A549 (cell line): ENCODE measurements at regions not wholly inside any gene's neighbourhood (a gene's known extent, or its start where the extent isn't known, plus 50 kb on each side); places are given as distances from the start of the nearest gene placed in this dataset.

ENCODE experiments used
- ATAC-seq, 2 experiments: fragments of 200-7000 bp in 1 of 2; fragments of >200 bp in 1 of 2; cut with Nextera tagmentation in 1 of 2; cut with Tn5 transposase in 1 of 2; 3 replicates each; pipeline versions ENCODE4 v1.8.0 to v1.9.1; 2018 to 2020; ENCODE audit warnings: mild to moderate bottlenecking in 1 of 2, moderate library complexity in 1 of 2
- CTCF ChIA-PET: fragments of 300-600 bp; sonication (Branson Sonifier 250); formaldehyde crosslinking; extraction: SDS; loops from one replicate; lab custom pipeline; 2021; ENCODE audit warnings: antibody characterized with exemption, inconsistent platforms; lab: Yijun Ruan, JAX
- POLR2A ChIA-PET: fragments of 350-600 bp; formaldehyde crosslinking; extraction: SDS; loops from one replicate; lab custom pipeline; 2021; ENCODE audit warnings: antibody characterized with exemption, inconsistent platforms; lab: Yijun Ruan, JAX
- DNase-seq, 2 experiments: peaks; one replicate each; pipeline versions ENCODE4 v3.0.0 to v3.0.0-alpha.2; 2011 to 2016; ENCODE audit warnings: low read depth in 1 of 2, low spot score in 1 of 2
- FAIRE-seq: peaks from 2 replicates; lab custom pipeline; 2011; peaks lifted over from hg19 to GRCh38; lab: Jason Lieb, UNC
- H3K27ac ChIP-seq, 2 experiments: fragments of >200 bp; sonication (Bioruptor Twin); formaldehyde crosslinking; 3 replicates each; pipeline ENCODE4 v1.5.1; 2016 to 2017
- H3K4me1 ChIP-seq: fragments of >200 bp; sonication (Bioruptor Twin); formaldehyde crosslinking; 3 replicates; pipeline ENCODE4 v1.6.1; 2016
- H3K4me2 ChIP-seq: fragments of >200 bp; sonication (Bioruptor Twin); formaldehyde crosslinking; 3 replicates; pipeline ENCODE4 v1.6.1; 2016
- H3K4me3 ChIP-seq: fragments of >200 bp; sonication (Bioruptor Twin); formaldehyde crosslinking; 3 replicates; pipeline ENCODE4 v1.5.1; 2016
- H3K9me3 ChIP-seq: fragments of >200 bp; sonication (Bioruptor Twin); formaldehyde crosslinking; 3 replicates; pipeline ENCODE4 v1.6.1; 2016
- CBX2 ChIP-seq: fragments of 200-600 bp; sonication (generic); IDR thresholded peaks from 2 replicates; pipeline ENCODE4 v1.6.1; 2016; ENCODE audit warnings: low read depth, mild to moderate bottlenecking, borderline replicate concordance
- CBX8 ChIP-seq: fragments of 200-600 bp; sonication (generic); IDR thresholded peaks from 2 replicates; pipeline ENCODE4 v1.6.1; 2016
- CEBPB ChIP-seq, 2 experiments: fragments of >200 bp in 1 of 2; sonication (Bioruptor Twin) in 1 of 2; formaldehyde crosslinking in 1 of 2; IDR thresholded peaks; 2 replicates each; pipeline ENCODE4 v1.6.1; 2012 to 2016
- CHD2 ChIP-seq: fragments of 150-350 bp; IDR thresholded peaks from 2 replicates; pipeline ENCODE4 v1.6.1; 2014; ENCODE audit warnings: low read length; ENCODE audit not compliant: partially characterized antibody
- EHF ChIP-seq: fragments of 250-450 bp; sonication (Bioruptor Pico); IDR thresholded peaks from 2 replicates; pipeline ENCODE4 v1.5.0; 2020; ENCODE audit warnings: mild to moderate bottlenecking
- FOSB ChIP-seq: fragments of 250-450 bp; sonication (Bioruptor Pico); IDR thresholded peaks from 2 replicates; pipeline ENCODE4 v1.5.0; 2020; ENCODE audit warnings: mild to moderate bottlenecking, moderate library complexity
- FOXS1 ChIP-seq: fragments of 250-450 bp; sonication (Bioruptor Pico); IDR thresholded peaks from 2 replicates; pipeline ENCODE4 v1.5.0; 2020; ENCODE audit warnings: mild to moderate bottlenecking, moderate library complexity
- HDAC2 ChIP-seq: fragments of 200-600 bp; sonication (generic); IDR thresholded peaks from 2 replicates; pipeline ENCODE4 v1.6.1; 2016
- HOXB13 ChIP-seq: fragments of 250-450 bp; sonication (Bioruptor Pico); IDR thresholded peaks from 2 replicates; pipeline ENCODE4 v1.5.0; 2020; ENCODE audit warnings: low read depth, mild to moderate bottlenecking, moderate library complexity
- JUNB ChIP-seq: fragments of >200 bp; sonication (Bioruptor Twin); formaldehyde crosslinking; IDR thresholded peaks from 2 replicates; pipeline ENCODE4 v1.6.1; 2016
- PHF8 ChIP-seq: fragments of 200-600 bp; sonication (generic); IDR thresholded peaks from 2 replicates; pipeline ENCODE4 v1.6.1; 2016; ENCODE audit warnings: low read depth, mild to moderate bottlenecking, antibody characterized with exemption, moderate library complexity, borderline replicate concordance
- RNF2 ChIP-seq: fragments of 200-600 bp; sonication (generic); IDR thresholded peaks from 2 replicates; pipeline ENCODE4 v1.6.1; 2016; ENCODE audit warnings: low read depth, mild to moderate bottlenecking, antibody characterized with exemption, moderate library complexity, borderline replicate concordance
- TP53 ChIP-seq: fragments of 250-450 bp; sonication (Bioruptor Pico); IDR thresholded peaks from 2 replicates; pipeline ENCODE4 v1.5.0; 2021; ENCODE audit warnings: mild to moderate bottlenecking, moderate library complexity
- ZC3H11A ChIP-seq: fragments of 450-650 bp; IDR thresholded peaks from 2 replicates; pipeline ENCODE4 v1.6.1; 2014; ENCODE audit warnings: antibody characterized with exemption, mild to moderate bottlenecking
- ZFP36 ChIP-seq: fragments of 450-650 bp; IDR thresholded peaks from 2 replicates; pipeline ENCODE4 v1.6.1; 2014; ENCODE audit warnings: borderline replicate concordance; ENCODE audit not compliant: partially characterized antibody
- ZSCAN20 ChIP-seq: fragments of 250-450 bp; sonication (Bioruptor Pico); IDR thresholded peaks from 2 replicates; pipeline ENCODE4 v1.8.0; 2022; ENCODE audit warnings: mild to moderate bottlenecking, moderate library complexity
- WGBS: methylation state at CpG from one replicate; pipeline ENCODE4 v1.1.6; 2017; ENCODE audit errors: missing lambda C conversion rate; 5-methylcytosine and 5-hydroxymethylcytosine counted together
- TF ChIP-seq, protein P1 (sequence below): fragments of >200 bp; sonication (Bioruptor Twin); formaldehyde crosslinking; IDR thresholded peaks from 3 replicates; pipeline ENCODE4 v1.6.1; 2016
- TF ChIP-seq, protein P2 (sequence below): IDR thresholded peaks from 2 replicates; pipeline ENCODE4 v1.6.1; 2012
- TF ChIP-seq, protein P3 (sequence below): fragments of 450-650 bp; IDR thresholded peaks from 2 replicates; pipeline ENCODE4 v1.6.1; 2014; ENCODE audit warnings: antibody characterized with exemption
- TF ChIP-seq, protein P4 (sequence below): fragments of 150-350 bp; IDR thresholded peaks from 2 replicates; pipeline ENCODE4 v1.6.1; 2014; ENCODE audit warnings: low read depth, mild to moderate bottlenecking, low read length

DNA sequence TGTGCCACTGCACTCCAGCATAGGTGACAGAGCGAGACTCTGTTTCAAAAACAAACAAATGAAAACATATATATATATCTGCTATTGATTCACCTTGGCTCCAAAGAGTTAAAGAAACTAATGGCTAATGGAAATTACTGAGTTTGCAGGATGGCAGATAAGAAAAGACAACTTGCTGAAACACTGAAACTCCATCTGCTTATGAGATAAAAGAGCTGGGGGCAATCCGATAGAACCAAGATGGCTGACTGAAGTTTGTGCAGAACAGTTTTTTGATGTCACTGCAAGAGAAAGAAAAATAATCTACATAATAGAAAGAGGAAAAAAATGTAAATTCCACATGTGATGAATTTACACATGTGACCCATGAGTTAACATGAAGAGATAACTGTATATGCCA lies 88.2 kb downstream of the LRATD1 start:
- no peak overlapping the region for H3K4me3 ChIP-seq
- TF ChIP-seq CHD2 = no peak
- TF ChIP-seq CBX2 = no peak
- no peak for TF ChIP-seq CBX8
- no peak for TF ChIP-seq FOXS1
- TF ChIP-seq, protein P1, sequence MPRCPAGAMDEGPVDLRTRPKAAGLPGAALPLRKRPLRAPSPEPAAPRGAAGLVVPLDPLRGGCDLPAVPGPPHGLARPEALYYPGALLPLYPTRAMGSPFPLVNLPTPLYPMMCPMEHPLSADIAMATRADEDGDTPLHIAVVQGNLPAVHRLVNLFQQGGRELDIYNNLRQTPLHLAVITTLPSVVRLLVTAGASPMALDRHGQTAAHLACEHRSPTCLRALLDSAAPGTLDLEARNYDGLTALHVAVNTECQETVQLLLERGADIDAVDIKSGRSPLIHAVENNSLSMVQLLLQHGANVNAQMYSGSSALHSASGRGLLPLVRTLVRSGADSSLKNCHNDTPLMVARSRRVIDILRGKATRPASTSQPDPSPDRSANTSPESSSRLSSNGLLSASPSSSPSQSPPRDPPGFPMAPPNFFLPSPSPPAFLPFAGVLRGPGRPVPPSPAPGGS = no peak
- no peak for TF ChIP-seq FOSB (CRISPR knock-in tag)
- no peak for TF ChIP-seq HOXB13 (CRISPR knock-in tag)
- TF ChIP-seq HDAC2 = no peak
- no peak for TF ChIP-seq ZFP36
- TF ChIP-seq, protein P2, sequence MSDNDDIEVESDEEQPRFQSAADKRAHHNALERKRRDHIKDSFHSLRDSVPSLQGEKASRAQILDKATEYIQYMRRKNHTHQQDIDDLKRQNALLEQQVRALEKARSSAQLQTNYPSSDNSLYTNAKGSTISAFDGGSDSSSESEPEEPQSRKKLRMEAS = no peak
- TF ChIP-seq EHF (CRISPR knock-in tag) = no peak
- TF ChIP-seq, protein P3, sequence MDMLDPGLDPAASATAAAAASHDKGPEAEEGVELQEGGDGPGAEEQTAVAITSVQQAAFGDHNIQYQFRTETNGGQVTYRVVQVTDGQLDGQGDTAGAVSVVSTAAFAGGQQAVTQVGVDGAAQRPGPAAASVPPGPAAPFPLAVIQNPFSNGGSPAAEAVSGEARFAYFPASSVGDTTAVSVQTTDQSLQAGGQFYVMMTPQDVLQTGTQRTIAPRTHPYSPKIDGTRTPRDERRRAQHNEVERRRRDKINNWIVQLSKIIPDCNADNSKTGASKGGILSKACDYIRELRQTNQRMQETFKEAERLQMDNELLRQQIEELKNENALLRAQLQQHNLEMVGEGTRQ = no peak
- TF ChIP-seq, protein P4, sequence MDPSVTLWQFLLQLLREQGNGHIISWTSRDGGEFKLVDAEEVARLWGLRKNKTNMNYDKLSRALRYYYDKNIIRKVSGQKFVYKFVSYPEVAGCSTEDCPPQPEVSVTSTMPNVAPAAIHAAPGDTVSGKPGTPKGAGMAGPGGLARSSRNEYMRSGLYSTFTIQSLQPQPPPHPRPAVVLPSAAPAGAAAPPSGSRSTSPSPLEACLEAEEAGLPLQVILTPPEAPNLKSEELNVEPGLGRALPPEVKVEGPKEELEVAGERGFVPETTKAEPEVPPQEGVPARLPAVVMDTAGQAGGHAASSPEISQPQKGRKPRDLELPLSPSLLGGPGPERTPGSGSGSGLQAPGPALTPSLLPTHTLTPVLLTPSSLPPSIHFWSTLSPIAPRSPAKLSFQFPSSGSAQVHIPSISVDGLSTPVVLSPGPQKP = no peak
- no peak for TF ChIP-seq ZC3H11A
- no peak for TF ChIP-seq CEBPB (IDR thresholded peaks at IDR 0.05)
- TF ChIP-seq ZSCAN20 = no peak
- ChIA-PET CTCF (no interaction called here), POLR2A (no interaction called here)
- ATAC-seq (no peak), FAIRE-seq (no peak), DNase-seq (no peak)
- no peaks in the 10 kb centered on the region for H3K4me1 ChIP-seq
- no peak overlapping the region for H3K27ac ChIP-seq
- no peak overlapping the region for H3K4me2 ChIP-seq
- H3K9me3 ChIP-seq = no peaks in the 10 kb centered on the region
- WGBS = 13% methylated on average over 2 of the region's 2 CpGs

DNA sequence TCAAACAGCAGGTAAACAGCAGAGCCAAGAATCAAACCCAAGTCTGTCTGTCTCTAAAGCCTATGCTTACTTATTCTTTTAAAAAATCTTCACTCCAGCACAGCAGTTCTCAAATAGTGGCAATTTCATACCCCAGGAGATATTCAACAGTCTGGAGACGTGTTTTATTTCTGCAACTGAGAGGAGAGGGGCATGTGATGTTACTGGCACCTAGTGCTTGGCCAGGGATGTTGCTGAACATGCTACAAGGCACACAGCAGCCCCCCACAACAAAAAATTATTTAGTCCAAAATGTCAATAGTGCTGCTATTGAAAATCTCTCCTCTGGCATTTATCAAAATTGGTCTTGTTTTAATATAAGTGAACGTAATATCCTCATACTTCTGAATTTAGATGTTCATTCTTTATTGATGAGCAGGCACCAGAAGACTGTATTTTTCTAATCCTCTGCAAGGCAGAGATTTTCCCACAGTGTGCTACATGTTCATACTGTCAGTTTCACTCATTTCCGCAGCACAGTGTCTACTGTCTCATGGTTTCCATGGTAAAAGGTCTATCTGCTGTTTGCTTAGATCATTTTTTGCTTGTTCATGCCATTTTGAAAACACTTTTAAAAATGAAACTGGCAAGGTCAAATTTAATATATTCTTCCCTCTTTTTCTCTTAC lies 90.5 kb downstream of the LRATD1 start:
- Histone ChIP-seq H3K27ac (no peak overlapping the region), H3K4me2 (no peak overlapping the region), H3K4me3 (no peak overlapping the region), H3K4me1 (no peaks in the 10 kb centered on the region), H3K9me3 (no peaks in the 10 kb centered on the region)
- under 1% methylated on average over 3 of the region's 3 CpGs for WGBS
- TF ChIP-seq TP53 (CRISPR knock-in tag) = no peak
- TF ChIP-seq EHF (CRISPR knock-in tag) = no peak
- no peak for TF ChIP-seq CEBPB (IDR thresholded peaks at IDR 0.05)
- no peak for TF ChIP-seq JUNB
- no peak for DNase-seq
- ChIA-PET POLR2A (no interaction called here), CTCF (interaction anchor here (0.6 kb wide), 2 partner anchors 33 to 1519 kb away, joined by 3 to 4 read pairs; no protein-coding TSS in a partner anchor)
- FAIRE-seq = no peak
- ATAC-seq = no peak

DNA sequence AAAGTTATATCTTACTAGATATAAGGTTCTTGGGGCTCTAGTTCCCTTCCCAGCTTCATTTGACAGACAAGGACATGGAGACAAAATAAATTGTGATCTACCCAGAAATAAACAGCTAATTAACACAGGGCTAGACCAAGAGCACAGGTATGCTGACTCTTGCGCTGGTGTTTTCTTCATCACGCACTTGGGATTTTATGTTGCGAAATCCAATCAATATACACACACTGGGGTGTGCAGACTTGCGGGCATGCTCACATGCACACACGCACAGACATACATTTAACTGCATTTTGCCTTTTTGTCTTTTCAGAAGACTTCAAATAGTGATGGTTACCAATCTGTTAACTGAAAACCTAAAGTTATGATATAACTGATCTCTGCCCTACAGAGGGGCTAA lies 91.2 kb downstream of the LRATD1 start:
- TF ChIP-seq PHF8 (no peak), JUNB (no peak), RNF2 (no peak)
- ChIA-PET POLR2A (no interaction called here), CTCF (interaction anchor here (0.6 kb wide), 2 partner anchors 33 to 1519 kb away, joined by 3 to 4 read pairs; no protein-coding TSS in a partner anchor)
- DNase-seq = no peak
- no peak for ATAC-seq
- H3K4me1 ChIP-seq = no peaks in the 10 kb centered on the region
- H3K27ac ChIP-seq = no peak overlapping the region
- no peak overlapping the region for H3K4me3 ChIP-seq
- H3K4me2 ChIP-seq = no peak overlapping the region
- no peaks in the 10 kb centered on the region for H3K9me3 ChIP-seq
- FAIRE-seq = no peak
- 23% methylated on average over 5 of the region's 5 CpGs for WGBS
